ENCODE measurements at regions not wholly inside any gene's neighbourhood (a gene's known extent, or its start where the extent isn't known, plus 50 kb on each side); places are given as distances from the start of the nearest gene placed in this dataset.
A peak's percentile ranks its signal among the peaks of the same experiment; 100 is the strongest.

DNA sequence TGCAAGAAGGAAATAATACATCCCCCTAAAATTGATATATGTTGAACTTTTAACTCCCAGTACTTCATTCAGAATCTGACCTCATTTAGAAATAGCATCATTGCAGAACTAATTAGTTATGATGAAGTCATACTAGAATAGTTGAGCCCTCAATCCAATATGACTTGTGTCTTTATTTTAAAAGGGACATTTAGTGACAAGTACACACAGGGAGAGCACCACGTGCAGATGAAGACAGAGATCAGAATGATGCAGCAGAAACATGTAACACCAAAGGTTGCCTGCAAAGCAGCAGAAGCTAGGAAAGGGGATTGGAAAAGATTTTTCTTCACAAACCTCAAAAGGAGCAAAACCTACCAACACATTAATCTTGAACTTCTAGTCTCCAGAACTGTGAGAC is 2602.5 kb downstream of the PCDH9 start:
- Histone ChIP-seq H3K27me3 (ENCODE audit: insufficient read depth, low read length, poor library complexity, severe bottlenecking) (no peaks in the 10 kb centered on the region), H3K4me3 (ENCODE audit: low read length, poor library complexity, severe bottlenecking) (no peak overlapping the region), H3K79me2 (ENCODE audit: insufficient read depth, low read length) (no peaks in the 10 kb centered on the region), H3K36me3 (ENCODE audit: insufficient read depth, low read length) (no peaks in the 10 kb centered on the region), H2AFZ (ENCODE audit: low read length) (0 out of 2 replicates have a peak overlapping the region, but pooled peaks have one; percentile 23), H3K9me2 (replicated peaks; ENCODE audit: low read depth, low read length) (no peaks in the 10 kb centered on the region), H3F3A (ENCODE audit: low read depth) (no peaks in the 10 kb centered on the region), H3K4me2 (ENCODE audit: low read depth, low read length, poor library complexity, severe bottlenecking) (no peak overlapping the region), H3K9me3 (ENCODE audit: insufficient read depth, low read depth, low read length) (no peaks in the 10 kb centered on the region), H4K20me1 (ENCODE audit: insufficient read depth, low read length, poor library complexity, severe bottlenecking) (no peaks in the 10 kb centered on the region), H3K9ac (ENCODE audit: low read depth, low read length, poor library complexity, severe bottlenecking) (no peak overlapping the region), H3K4me1 (ENCODE audit: insufficient read depth, low read length, poor library complexity, severe bottlenecking) (no peaks in the 10 kb centered on the region)
- TF ChIP-seq, protein P1, sequence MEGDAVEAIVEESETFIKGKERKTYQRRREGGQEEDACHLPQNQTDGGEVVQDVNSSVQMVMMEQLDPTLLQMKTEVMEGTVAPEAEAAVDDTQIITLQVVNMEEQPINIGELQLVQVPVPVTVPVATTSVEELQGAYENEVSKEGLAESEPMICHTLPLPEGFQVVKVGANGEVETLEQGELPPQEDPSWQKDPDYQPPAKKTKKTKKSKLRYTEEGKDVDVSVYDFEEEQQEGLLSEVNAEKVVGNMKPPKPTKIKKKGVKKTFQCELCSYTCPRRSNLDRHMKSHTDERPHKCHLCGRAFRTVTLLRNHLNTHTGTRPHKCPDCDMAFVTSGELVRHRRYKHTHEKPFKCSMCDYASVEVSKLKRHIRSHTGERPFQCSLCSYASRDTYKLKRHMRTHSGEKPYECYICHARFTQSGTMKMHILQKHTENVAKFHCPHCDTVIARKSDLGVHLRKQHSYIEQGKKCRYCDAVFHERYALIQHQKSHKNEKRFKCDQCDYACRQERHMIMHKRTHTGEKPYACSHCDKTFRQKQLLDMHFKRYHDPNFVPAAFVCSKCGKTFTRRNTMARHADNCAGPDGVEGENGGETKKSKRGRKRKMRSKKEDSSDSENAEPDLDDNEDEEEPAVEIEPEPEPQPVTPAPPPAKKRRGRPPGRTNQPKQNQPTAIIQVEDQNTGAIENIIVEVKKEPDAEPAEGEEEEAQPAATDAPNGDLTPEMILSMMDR (conservative IDR thresholded peaks at IDR 0.05; ENCODE audit: low read length) = no peak
- no peak for TF ChIP-seq EZH2phosphoT487 (IDR thresholded peaks at IDR 0.05; ENCODE audit: borderline replicate concordance)

DNA sequence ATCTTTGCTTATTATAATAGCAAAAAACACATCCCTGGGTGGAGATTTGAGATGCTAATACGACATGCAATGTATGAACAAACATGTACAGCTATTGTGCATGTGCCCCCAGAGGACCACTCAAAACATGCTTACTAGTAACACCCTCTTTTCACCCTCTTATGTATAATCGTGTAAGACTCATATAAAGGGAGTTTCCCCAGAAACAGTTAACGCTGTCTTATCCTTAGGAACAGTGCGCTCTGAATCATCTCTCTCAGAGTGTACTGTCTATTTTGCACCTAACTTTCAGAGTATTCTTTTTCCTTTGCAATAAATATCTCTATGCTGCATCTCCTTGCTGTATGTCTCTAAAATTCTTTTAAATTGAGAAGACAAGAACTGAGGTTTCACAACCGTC is 2604.0 kb downstream of the PCDH9 start:
- Histone ChIP-seq H3K79me2 (ENCODE audit: insufficient read depth, low read length) (no peaks in the 10 kb centered on the region), H3K9me3 (ENCODE audit: insufficient read depth, low read depth, low read length) (no peaks in the 10 kb centered on the region), H3K4me3 (ENCODE audit: low read length, poor library complexity, severe bottlenecking) (no peak overlapping the region), H3K4me1 (ENCODE audit: insufficient read depth, low read length, poor library complexity, severe bottlenecking) (no peaks in the 10 kb centered on the region), H3K27me3 (ENCODE audit: insufficient read depth, low read length, poor library complexity, severe bottlenecking) (no peaks in the 10 kb centered on the region), H3K36me3 (ENCODE audit: insufficient read depth, low read length) (no peaks in the 10 kb centered on the region), H4K20me1 (ENCODE audit: insufficient read depth, low read length, poor library complexity, severe bottlenecking) (no peaks in the 10 kb centered on the region), H3F3A (ENCODE audit: low read depth) (no peaks in the 10 kb centered on the region), H3K9ac (ENCODE audit: low read depth, low read length, poor library complexity, severe bottlenecking) (no peak overlapping the region), H3K4me2 (ENCODE audit: low read depth, low read length, poor library complexity, severe bottlenecking) (no peak overlapping the region), H2AFZ (ENCODE audit: low read length) (no peak overlapping the region), H3K9me2 (replicated peaks; ENCODE audit: low read depth, low read length) (no peaks in the 10 kb centered on the region)
- TF ChIP-seq, protein P1 (conservative IDR thresholded peaks at IDR 0.05; ENCODE audit: low read length) = no peak
- no peak for TF ChIP-seq EZH2phosphoT487 (IDR thresholded peaks at IDR 0.05; ENCODE audit: borderline replicate concordance)

DNA sequence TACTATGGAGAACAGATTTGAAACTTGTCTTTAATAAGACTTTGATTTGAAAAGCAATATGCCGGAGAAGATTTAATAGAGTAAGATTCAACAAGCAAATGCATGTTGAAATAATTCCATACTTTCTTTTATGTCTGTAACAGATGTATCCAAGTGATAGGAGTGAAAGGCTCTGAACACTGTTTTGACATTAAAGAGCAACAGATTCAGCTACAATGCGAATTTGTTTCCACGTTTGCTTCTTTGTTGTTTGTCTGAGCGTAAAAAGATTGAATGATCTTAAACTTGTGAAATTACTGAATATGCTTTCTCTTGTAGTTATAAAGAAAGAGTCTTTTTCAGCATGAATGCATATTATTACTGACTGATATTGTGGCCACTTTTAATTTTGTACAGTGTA is 2612.9 kb downstream of the PCDH9 start:
- Histone ChIP-seq H3K79me2 (ENCODE audit: insufficient read depth, low read length) (no peaks in the 10 kb centered on the region), H3K4me2 (ENCODE audit: low read depth, low read length, poor library complexity, severe bottlenecking) (no peak overlapping the region), H3K4me3 (ENCODE audit: low read length, poor library complexity, severe bottlenecking) (no peak overlapping the region), H3K9me2 (replicated peaks; ENCODE audit: low read depth, low read length) (no peaks in the 10 kb centered on the region), H3K27me3 (ENCODE audit: insufficient read depth, low read length, poor library complexity, severe bottlenecking) (no peaks in the 10 kb centered on the region), H3F3A (ENCODE audit: low read depth) (no peaks in the 10 kb centered on the region), H3K4me1 (ENCODE audit: insufficient read depth, low read length, poor library complexity, severe bottlenecking) (no peaks in the 10 kb centered on the region), H3K36me3 (ENCODE audit: insufficient read depth, low read length) (no peaks in the 10 kb centered on the region), H4K20me1 (ENCODE audit: insufficient read depth, low read length, poor library complexity, severe bottlenecking) (no peaks in the 10 kb centered on the region), H3K9ac (ENCODE audit: low read depth, low read length, poor library complexity, severe bottlenecking) (no peak overlapping the region), H3K9me3 (ENCODE audit: insufficient read depth, low read depth, low read length) (no peaks in the 10 kb centered on the region), H2AFZ (ENCODE audit: low read length) (no peak overlapping the region)
- TF ChIP-seq, protein P1 (conservative IDR thresholded peaks at IDR 0.05; ENCODE audit: low read length) = no peak
- no peak for TF ChIP-seq EZH2phosphoT487 (IDR thresholded peaks at IDR 0.05; ENCODE audit: borderline replicate concordance)

All from Loucy (cell line).